ENCODE measurements at regions not wholly inside any gene's neighbourhood (a gene's known extent, or its start where the extent isn't known, plus 50 kb on each side); places are given as distances from the start of the nearest gene placed in this dataset.

DNA sequence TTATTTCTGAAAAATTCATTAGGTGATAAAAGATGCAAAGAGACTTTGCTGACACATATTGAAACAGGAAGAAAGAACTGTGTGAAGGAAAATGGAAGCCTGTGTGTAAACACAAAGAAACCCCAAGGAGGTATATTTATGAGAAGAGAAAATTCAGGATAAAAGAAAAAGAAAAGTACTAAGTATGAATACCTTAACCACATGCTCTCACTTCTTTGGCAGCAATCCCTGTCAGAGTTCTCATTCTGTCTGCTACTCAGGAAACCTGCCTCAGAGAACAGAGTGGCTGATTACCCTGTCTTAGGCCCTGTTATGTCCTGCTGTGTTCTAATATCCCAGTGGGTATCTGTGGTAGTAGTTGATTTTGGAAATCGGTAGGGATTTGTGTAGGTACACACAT is 457.9 kb downstream of the TBC1D32 start (continued):
- TF ChIP-seq, protein P1, sequence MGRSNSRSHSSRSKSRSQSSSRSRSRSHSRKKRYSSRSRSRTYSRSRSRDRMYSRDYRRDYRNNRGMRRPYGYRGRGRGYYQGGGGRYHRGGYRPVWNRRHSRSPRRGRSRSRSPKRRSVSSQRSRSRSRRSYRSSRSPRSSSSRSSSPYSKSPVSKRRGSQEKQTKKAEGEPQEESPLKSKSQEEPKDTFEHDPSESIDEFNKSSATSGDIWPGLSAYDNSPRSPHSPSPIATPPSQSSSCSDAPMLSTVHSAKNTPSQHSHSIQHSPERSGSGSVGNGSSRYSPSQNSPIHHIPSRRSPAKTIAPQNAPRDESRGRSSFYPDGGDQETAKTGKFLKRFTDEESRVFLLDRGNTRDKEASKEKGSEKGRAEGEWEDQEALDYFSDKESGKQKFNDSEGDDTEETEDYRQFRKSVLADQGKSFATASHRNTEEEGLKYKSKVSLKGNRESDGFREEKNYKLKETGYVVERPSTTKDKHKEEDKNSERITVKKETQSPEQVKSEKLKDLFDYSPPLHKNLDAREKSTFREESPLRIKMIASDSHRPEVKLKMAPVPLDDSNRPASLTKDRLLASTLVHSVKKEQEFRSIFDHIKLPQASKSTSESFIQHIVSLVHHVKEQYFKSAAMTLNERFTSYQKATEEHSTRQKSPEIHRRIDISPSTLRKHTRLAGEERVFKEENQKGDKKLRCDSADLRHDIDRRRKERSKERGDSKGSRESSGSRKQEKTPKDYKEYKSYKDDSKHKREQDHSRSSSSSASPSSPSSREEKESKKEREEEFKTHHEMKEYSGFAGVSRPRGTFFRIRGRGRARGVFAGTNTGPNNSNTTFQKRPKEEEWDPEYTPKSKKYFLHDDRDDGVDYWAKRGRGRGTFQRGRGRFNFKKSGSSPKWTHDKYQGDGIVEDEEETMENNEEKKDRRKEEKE (IDR thresholded peaks at IDR 0.05): no peak
- TF ChIP-seq, protein P2, sequence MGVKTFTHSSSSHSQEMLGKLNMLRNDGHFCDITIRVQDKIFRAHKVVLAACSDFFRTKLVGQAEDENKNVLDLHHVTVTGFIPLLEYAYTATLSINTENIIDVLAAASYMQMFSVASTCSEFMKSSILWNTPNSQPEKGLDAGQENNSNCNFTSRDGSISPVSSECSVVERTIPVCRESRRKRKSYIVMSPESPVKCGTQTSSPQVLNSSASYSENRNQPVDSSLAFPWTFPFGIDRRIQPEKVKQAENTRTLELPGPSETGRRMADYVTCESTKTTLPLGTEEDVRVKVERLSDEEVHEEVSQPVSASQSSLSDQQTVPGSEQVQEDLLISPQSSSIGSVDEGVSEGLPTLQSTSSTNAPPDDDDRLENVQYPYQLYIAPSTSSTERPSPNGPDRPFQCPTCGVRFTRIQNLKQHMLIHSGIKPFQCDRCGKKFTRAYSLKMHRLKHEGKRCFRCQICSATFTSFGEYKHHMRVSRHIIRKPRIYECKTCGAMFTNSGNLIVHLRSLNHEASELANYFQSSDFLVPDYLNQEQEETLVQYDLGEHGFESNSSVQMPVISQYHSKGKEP (CRISPR knock-in tag; IDR thresholded peaks at IDR 0.05): no peak
- TF ChIP-seq ZNF264 (CRISPR knock-in tag; IDR thresholded peaks at IDR 0.05): no peak
- no peak for TF ChIP-seq EHMT2 (IDR thresholded peaks at IDR 0.05; ENCODE audit: borderline replicate concordance, low read depth, low read length)
- no peak for TF ChIP-seq MED8 (CRISPR knock-in tag; IDR thresholded peaks at IDR 0.05; ENCODE audit: insufficient replicate concordance)
- TF ChIP-seq SIX4 (CRISPR knock-in tag; IDR thresholded peaks at IDR 0.05): no peak
- TF ChIP-seq, protein P3, sequence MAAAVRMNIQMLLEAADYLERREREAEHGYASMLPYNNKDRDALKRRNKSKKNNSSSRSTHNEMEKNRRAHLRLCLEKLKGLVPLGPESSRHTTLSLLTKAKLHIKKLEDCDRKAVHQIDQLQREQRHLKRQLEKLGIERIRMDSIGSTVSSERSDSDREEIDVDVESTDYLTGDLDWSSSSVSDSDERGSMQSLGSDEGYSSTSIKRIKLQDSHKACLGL (CRISPR knock-in tag; IDR thresholded peaks at IDR 0.05): no peak

DNA sequence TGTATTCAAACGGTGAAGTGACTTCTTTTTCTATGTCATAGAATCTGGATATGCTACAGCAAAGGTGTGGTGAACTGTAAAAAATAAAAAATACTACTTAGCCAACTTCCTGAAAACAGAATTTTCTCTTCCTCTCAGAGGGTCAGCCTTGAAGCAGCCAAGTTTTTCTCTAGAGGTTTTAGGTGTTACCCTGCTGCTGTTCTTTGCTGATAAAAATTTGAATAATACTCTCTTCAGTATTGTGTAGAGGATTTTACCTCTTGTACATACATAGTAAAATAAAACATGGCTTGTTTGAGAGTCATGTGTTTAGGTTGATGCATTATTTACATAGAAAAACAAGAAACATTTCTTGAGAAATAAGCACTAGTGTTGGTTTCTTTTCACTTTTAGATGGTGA is 458.4 kb downstream of the TBC1D32 start:
- Histone ChIP-seq H3K9ac (ENCODE audit: insufficient read depth, low read depth, low read length) (no peak overlapping the region), H3K27me3 (ENCODE audit: control insufficient read depth in 1 of 2, insufficient read depth in 2 of 2, low read length in 2 of 2) (peaks cover 0 to 3% of the 10 kb centered on the region in 2 experiments; a peak in 2 of 5 replicates), H3K27ac (ENCODE audit: extremely low read length, insufficient read depth, low read length) (no peak overlapping the region), H2AFZ (ENCODE audit: low read length) (no peak overlapping the region), H3K4me3 (replicated peaks in 1 of 3; ENCODE audit: insufficient read depth in 1 of 3, low read depth in 2 of 3, low read length in 3 of 3) (no peak overlapping the region), H3K4me2 (ENCODE audit: low read depth, low read length) (no peak overlapping the region), H3K4me1 (ENCODE audit: insufficient read depth, low read length) (no peaks in the 10 kb centered on the region), H4K20me1 (ENCODE audit: insufficient read depth, low read length) (no peaks in the 10 kb centered on the region), H3K79me2 (ENCODE audit: insufficient read depth, low read length) (no peaks in the 10 kb centered on the region), H3K36me3 (replicated peaks in 1 of 2; ENCODE audit: control insufficient read depth in 1 of 2, insufficient read depth in 2 of 2, low read length in 2 of 2) (no peaks in the 10 kb centered on the region), H3K9me3 (ENCODE audit: low read length) (no peaks in the 10 kb centered on the region)
- FAIRE-seq: no peak
- no TSS peak for BruUV-seq (replicated peaks)
- no peak for DNase-seq (ENCODE audit: low spot score)
- POLR2A ChIA-PET: no interaction called here
- intact Hi-C loops (cut with micrococcal nuclease; ENCODE audit: unreplicated experiment) (no loop called here), in situ Hi-C loops (cut with HindIII; ENCODE audit: extremely low pct_ligation_motif_present, low pct_unique_long_range_greater_than_20kb) (no loop called here)
- no peak for ATAC-seq
- CTCF ChIA-PET (ENCODE audit: low intra/inter-chr PET ratio, low total read pairs): no interaction called here
- no peak for TF ChIP-seq ZNF121 (CRISPR knock-in tag; IDR thresholded peaks at IDR 0.05)
- TF ChIP-seq AGO1 (IDR thresholded peaks at IDR 0.05; ENCODE audit: low read depth, low read length, poor library complexity, severe bottlenecking): no peak
- 0% methylated on average over 1 of the region's 1 CpG for WGBS (ENCODE audit: low lambda C conversion rate)
